ENCODE measurements at regions not wholly inside any gene's neighbourhood (a gene's known extent, or its start where the extent isn't known, plus 50 kb on each side); places are given as distances from the start of the nearest gene placed in this dataset.

DNA sequence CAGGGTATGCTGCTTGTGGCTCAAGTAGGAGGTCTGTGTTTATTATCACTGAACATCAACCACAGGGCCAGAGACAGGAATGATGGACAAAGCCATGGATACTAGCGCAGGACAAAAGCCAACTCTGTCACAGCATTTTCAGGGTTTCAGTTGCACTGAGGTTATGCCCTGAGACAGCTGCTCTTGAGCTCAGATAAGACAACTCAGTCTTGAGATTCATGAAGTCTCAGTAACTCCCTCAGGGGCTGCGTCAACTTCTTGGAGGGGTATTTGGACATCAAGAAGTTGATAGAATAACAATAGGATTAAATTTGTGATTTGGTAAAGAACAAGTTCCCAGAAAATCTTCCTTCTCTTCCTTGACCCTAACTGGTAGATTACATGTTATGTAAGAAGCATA lies 287.0 kb upstream of the SLC14A2 start:
- TF ChIP-seq, protein P1, sequence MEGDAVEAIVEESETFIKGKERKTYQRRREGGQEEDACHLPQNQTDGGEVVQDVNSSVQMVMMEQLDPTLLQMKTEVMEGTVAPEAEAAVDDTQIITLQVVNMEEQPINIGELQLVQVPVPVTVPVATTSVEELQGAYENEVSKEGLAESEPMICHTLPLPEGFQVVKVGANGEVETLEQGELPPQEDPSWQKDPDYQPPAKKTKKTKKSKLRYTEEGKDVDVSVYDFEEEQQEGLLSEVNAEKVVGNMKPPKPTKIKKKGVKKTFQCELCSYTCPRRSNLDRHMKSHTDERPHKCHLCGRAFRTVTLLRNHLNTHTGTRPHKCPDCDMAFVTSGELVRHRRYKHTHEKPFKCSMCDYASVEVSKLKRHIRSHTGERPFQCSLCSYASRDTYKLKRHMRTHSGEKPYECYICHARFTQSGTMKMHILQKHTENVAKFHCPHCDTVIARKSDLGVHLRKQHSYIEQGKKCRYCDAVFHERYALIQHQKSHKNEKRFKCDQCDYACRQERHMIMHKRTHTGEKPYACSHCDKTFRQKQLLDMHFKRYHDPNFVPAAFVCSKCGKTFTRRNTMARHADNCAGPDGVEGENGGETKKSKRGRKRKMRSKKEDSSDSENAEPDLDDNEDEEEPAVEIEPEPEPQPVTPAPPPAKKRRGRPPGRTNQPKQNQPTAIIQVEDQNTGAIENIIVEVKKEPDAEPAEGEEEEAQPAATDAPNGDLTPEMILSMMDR (IDR thresholded peaks at IDR 0.05; ENCODE audit: low read depth, low read length) = no peak
- H3K4me3 ChIP-seq (ENCODE audit: low read depth, low read length) = no peak overlapping the region

GRCh38 chr18:45328811-45329210 lies 286.5 kb upstream of the SLC14A2 start:
- TF ChIP-seq, protein P1 (IDR thresholded peaks at IDR 0.05; ENCODE audit: low read depth, low read length) = no peak
- H3K4me3 ChIP-seq (ENCODE audit: low read depth, low read length) = no peak overlapping the region

DNA sequence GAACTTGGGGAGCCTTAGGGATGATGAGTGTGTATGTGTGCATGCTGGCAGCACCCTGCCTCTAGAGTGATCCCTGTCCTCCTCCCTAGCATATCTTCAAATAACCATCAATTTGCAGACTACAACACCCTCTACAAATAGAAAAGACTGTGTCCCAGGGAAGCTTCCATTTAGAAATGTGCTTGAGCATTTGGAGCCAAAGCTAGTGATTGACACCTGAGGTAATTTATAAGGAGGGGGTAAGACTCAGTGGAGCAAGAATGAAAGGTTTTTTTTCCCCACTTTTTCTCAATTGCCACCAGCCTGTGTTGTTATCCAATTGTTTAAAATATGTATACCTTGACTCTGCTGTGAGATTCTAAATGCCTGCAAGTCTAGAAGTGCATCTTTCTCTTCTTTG lies 286.0 kb upstream of the SLC14A2 start:
- no peak overlapping the region for H3K4me3 ChIP-seq (ENCODE audit: low read depth, low read length)
- TF ChIP-seq, protein P1 (IDR thresholded peaks at IDR 0.05; ENCODE audit: low read depth, low read length) = no peak

GRCh38 chr18:45330170-45330594 lies 285.1 kb upstream of the SLC14A2 start:
- H3K4me3 ChIP-seq (ENCODE audit: low read depth, low read length) = no peak overlapping the region
- TF ChIP-seq, protein P1 (IDR thresholded peaks at IDR 0.05; ENCODE audit: low read depth, low read length) = no peak

DNA sequence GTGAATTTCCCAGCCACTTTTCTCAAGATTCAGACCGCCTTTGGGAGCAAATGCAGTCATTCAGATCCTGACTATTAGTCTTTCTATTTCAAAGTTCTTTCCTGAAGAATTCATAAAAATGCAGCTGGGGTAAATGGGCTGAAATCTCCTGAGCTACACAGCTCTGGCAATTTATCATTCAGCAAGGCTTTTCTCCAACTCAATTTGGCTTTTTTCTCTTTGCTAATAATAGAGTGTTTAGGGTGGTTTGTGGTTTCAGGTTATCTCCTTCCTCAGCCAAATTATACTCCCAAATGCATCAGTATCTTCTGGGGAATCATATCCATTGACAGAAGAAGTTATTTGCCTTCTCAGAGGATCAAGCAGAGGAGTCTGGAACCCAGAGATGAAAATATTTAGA lies 282.4 kb upstream of the SLC14A2 start:
- TF ChIP-seq, protein P1 (IDR thresholded peaks at IDR 0.05; ENCODE audit: low read depth, low read length) = no peak
- H3K4me3 ChIP-seq (ENCODE audit: low read depth, low read length) = no peak overlapping the region

- TF ChIP-seq, protein P1 (IDR thresholded peaks at IDR 0.05; ENCODE audit: low read depth, low read length) = no peak
- no peak overlapping the region for H3K4me3 ChIP-seq (ENCODE audit: low read depth, low read length)
These were observed 281.1 kb upstream of the SLC14A2 start for GRCh38 chr18:45334191-45334590.

DNA sequence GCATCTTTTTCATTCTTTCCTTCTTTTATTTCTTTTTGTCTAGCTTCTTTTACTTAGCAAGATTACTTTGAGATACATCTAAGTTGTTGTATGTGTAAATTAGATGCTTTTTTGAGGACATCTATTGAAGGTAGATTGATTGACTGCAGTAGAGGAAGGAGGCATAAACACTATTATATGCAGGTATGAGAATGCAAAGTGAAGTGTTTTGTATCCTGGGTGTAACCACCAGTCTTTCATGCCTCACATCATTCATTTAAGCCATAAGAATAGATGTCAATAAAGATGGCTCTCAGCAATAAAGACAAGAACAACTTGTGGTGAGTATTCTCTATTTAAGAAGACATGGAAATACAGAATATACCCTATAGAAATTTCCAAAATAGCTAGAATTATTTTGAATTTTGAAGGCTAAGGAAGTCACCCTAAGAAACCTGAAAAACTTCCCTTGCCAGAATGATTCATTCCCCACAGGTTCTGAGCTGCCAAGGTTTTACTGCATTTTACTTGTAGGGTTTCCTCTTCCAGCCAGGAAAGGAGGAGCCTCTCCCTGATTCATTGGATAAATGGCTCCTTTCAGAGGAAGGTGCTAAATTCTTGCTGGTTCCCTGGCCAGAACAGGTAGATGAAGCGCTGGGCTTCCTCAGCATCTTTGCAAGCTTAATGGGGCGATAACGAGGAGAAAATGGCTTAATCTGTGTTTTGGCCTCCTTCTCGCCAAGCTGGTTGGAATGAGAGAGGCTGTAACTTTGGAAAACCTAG lies 279.8 kb upstream of the SLC14A2 start:
- TF ChIP-seq, protein P1 (IDR thresholded peaks at IDR 0.05; ENCODE audit: low read depth, low read length) = no peak
- no peak overlapping the region for H3K4me3 ChIP-seq (ENCODE audit: low read depth, low read length)
